OCI-LY7 (cell line): ENCODE measurements at regions not wholly inside any gene's neighbourhood (a gene's known extent, or its start where the extent isn't known, plus 50 kb on each side); places are given as distances from the start of the nearest gene placed in this dataset.

Experiments
- BruUV-seq: library from RNA; stranded (reverse); fragments of 400-500 nt; replicated peaks from 2 replicates; lab custom pipeline; 2021; lab: Mats Ljungman, UMichigan
- CTCF ChIA-PET: fragments of 300-600 bp; sonication (Branson Sonifier 250); formaldehyde crosslinking; loops from one replicate; lab custom pipeline; 2022; ENCODE audit warnings: antibody characterized with exemption; ENCODE audit not compliant: unreplicated experiment; lab: Charles Lee
- POLR2A ChIA-PET: fragments of 300-600 bp; sonication (Branson Sonifier 250); formaldehyde crosslinking; loops from one replicate; lab custom pipeline; 2022; ENCODE audit warnings: antibody characterized with exemption; lab: Charles Lee
- DNase-seq: peaks from one replicate; pipeline ENCODE4 v3.0.0-alpha.2; 2015; ENCODE audit warnings: low spot score
- H2AFZ ChIP-seq: fragments of 200-600 bp; sonication (generic), shearing (Covaris generic); 2 replicates; pipeline ENCODE4 v1.6.1; 2014; ENCODE audit warnings: mild to moderate bottlenecking, antibody characterized with exemption, low read length, moderate library complexity
- H3K27ac ChIP-seq: fragments of 200-600 bp; sonication (generic); 2 replicates; pipeline ENCODE4 v1.5.1; 2014; ENCODE audit warnings: mixed run types, low read depth, mild to moderate bottlenecking, moderate library complexity, low read length, inconsistent platforms; ENCODE audit not compliant: poor library complexity, severe bottlenecking
- H3K36me3 ChIP-seq: fragments of 200-600 bp; sonication (generic); 2 replicates; pipeline ENCODE4 v1.6.1; 2014; ENCODE audit warnings: mild to moderate bottlenecking, antibody characterized with exemption, low read length, moderate library complexity, mixed read lengths; ENCODE audit not compliant: insufficient read depth
- H3K4me1 ChIP-seq: fragments of 200-600 bp; sonication (generic); 2 replicates; pipeline ENCODE4 v1.5.1; 2014; ENCODE audit warnings: mild to moderate bottlenecking, low read length; ENCODE audit not compliant: insufficient read depth, poor library complexity, severe bottlenecking
- H3K4me2 ChIP-seq: fragments of 200-600 bp; sonication (generic); 2 replicates; pipeline ENCODE4 v1.6.1; 2014; ENCODE audit warnings: mild to moderate bottlenecking, low read length
- H3K4me3 ChIP-seq: fragments of 200-600 bp; sonication (generic); 2 replicates; pipeline ENCODE4 v1.5.1; 2014; ENCODE audit warnings: mild to moderate bottlenecking, low read depth, low read length; ENCODE audit not compliant: poor library complexity, severe bottlenecking
- H3K79me2 ChIP-seq: fragments of 200-600 bp; sonication (generic); 2 replicates; pipeline ENCODE4 v1.6.1; 2016; ENCODE audit warnings: low read depth, mild to moderate bottlenecking, low read length, moderate library complexity, mixed read lengths; ENCODE audit not compliant: insufficient read depth
- H3K9me2 ChIP-seq: fragments of 200-600 bp; sonication (generic); 2 replicates; pipeline ENCODE4 v1.6.1; 2016; ENCODE audit warnings: mild to moderate bottlenecking, low read length, mixed read lengths; ENCODE audit not compliant: insufficient read depth
- H3K9me3 ChIP-seq: fragments of 200-600 bp; sonication (generic); 2 replicates; pipeline ENCODE4 v1.6.1; 2014; ENCODE audit warnings: mild to moderate bottlenecking, mixed run types, low read length, mixed read lengths
- H4K20me1 ChIP-seq: fragments of 200-600 bp; sonication (generic); 2 replicates; pipeline ENCODE4 v1.6.1; 2014; ENCODE audit warnings: mild to moderate bottlenecking, antibody characterized with exemption, low read length, moderate library complexity, mixed read lengths; ENCODE audit not compliant: insufficient read depth
- CTCF ChIP-seq: fragments of 200-600 bp; sonication (generic); conservative IDR thresholded peaks from 2 replicates; pipeline ENCODE4 v1.5.1; 2014; ENCODE audit warnings: mild to moderate bottlenecking, antibody characterized with exemption, low read length, moderate library complexity, mixed read lengths
- EZH2phosphoT487 ChIP-seq: fragments of 200-600 bp; sonication (generic); IDR thresholded peaks from 2 replicates; pipeline ENCODE4 v1.6.1; 2018; ENCODE audit warnings: low read depth, borderline replicate concordance, mild to moderate bottlenecking, mixed run types, antibody characterized with exemption, low read length, moderate library complexity, mixed read lengths
- intact Hi-C: fragments of 100-400 bp; cut with micrococcal nuclease; formaldehyde crosslinking; loops from one replicate; pipeline ENCODE4 v1.10.0; 2022; ENCODE audit not compliant: unreplicated experiment

GRCh38 chr10:33804584-33804983 is 470.1 kb upstream of the NRP1 start:
- no peaks in the 10 kb centered on the region for H4K20me1 ChIP-seq
- no peaks in the 10 kb centered on the region for H3K9me2 ChIP-seq
- TF ChIP-seq CTCF, result no peak
- no peak for TF ChIP-seq EZH2phosphoT487
- no peak for DNase-seq
- ChIA-PET POLR2A (interaction anchor here (0.6 to 0.7 kb wide), 2 partner anchors 48 to 530 kb away, joined by 3 to 6 read pairs; no protein-coding TSS in a partner anchor), CTCF (no interaction called here)
- H2AFZ ChIP-seq, result no peak overlapping the region
- no peak overlapping the region for H3K27ac ChIP-seq
- H3K79me2 ChIP-seq, result no peaks in the 10 kb centered on the region
- no peaks in the 10 kb centered on the region for H3K4me1 ChIP-seq
- no peak overlapping the region for H3K4me2 ChIP-seq
- no peak overlapping the region for H3K4me3 ChIP-seq
- no peaks in the 10 kb centered on the region for H3K9me3 ChIP-seq
- intact Hi-C loops, result no loop called here
- no TSS peak for BruUV-seq
- H3K36me3 ChIP-seq, result no peaks in the 10 kb centered on the region

GRCh38 chr10:33803248-33803647 is 468.8 kb upstream of the NRP1 start:
- no peaks in the 10 kb centered on the region for H3K79me2 ChIP-seq
- no peaks in the 10 kb centered on the region for H3K4me1 ChIP-seq
- no peak overlapping the region for H2AFZ ChIP-seq
- POLR2A ChIA-PET, result no interaction called here
- CTCF ChIA-PET, result no interaction called here
- no peaks in the 10 kb centered on the region for H3K9me3 ChIP-seq
- H3K4me2 ChIP-seq, result no peak overlapping the region
- intact Hi-C loops, result no loop called here
- no peak for TF ChIP-seq CTCF
- no peak for TF ChIP-seq EZH2phosphoT487
- H4K20me1 ChIP-seq, result no peaks in the 10 kb centered on the region
- H3K4me3 ChIP-seq, result no peak overlapping the region
- no peak overlapping the region for H3K27ac ChIP-seq
- no peaks in the 10 kb centered on the region for H3K9me2 ChIP-seq
- DNase-seq, result no peak
- no TSS peak for BruUV-seq
- H3K36me3 ChIP-seq, result no peaks in the 10 kb centered on the region

- ChIA-PET CTCF (no interaction called here), POLR2A (no interaction called here)
- Histone ChIP-seq H3K9me3 (no peaks in the 10 kb centered on the region), H3K36me3 (no peaks in the 10 kb centered on the region), H3K9me2 (no peaks in the 10 kb centered on the region), H3K79me2 (no peaks in the 10 kb centered on the region), H4K20me1 (no peaks in the 10 kb centered on the region), H3K4me1 (no peaks in the 10 kb centered on the region), H3K4me3 (no peak overlapping the region), H3K27ac (no peak overlapping the region), H3K4me2 (no peak overlapping the region), H2AFZ (no peak overlapping the region)
- intact Hi-C loops, result no loop called here
- DNase-seq, result no peak
- TF ChIP-seq EZH2phosphoT487 (no peak), CTCF (no peak)
- no TSS peak for BruUV-seq
These were observed 468.1 kb upstream of the NRP1 start for GRCh38 chr10:33802566-33802965.
